ENCODE measurements at regions not wholly inside any gene's neighbourhood (a gene's known extent, or its start where the extent isn't known, plus 50 kb on each side); places are given as distances from the start of the nearest gene placed in this dataset.

GRCh38 chr18:71293322-71293721 is 1004.5 kb downstream of the SOCS6 start:
- TF ChIP-seq EZH2 (conservative IDR thresholded peaks at IDR 0.05; ENCODE audit: low read depth, low read length) (no peak), ZNF563 (CRISPR knock-in tag; IDR thresholded peaks at IDR 0.05) (no peak), BCLAF1 (IDR thresholded peaks at IDR 0.05) (no peak), HDAC2 (CRISPR knock-in tag; IDR thresholded peaks at IDR 0.05) (no peak), MEF2D (CRISPR knock-in tag; IDR thresholded peaks at IDR 0.05) (no peak), MAX (IDR thresholded peaks at IDR 0.05) (no peak)

Data from HepG2 (cell line).